OCI-LY7 (cell line): ENCODE measurements at regions not wholly inside any gene's neighbourhood (a gene's known extent, or its start where the extent isn't known, plus 50 kb on each side); places are given as distances from the start of the nearest gene placed in this dataset.

Source experiments
- BruUV-seq: library from RNA; stranded (reverse); fragments of 400-500 nt; replicated peaks from 2 replicates; lab custom pipeline; 2021; lab: Mats Ljungman, UMichigan
- CTCF ChIA-PET: fragments of 300-600 bp; sonication (Branson Sonifier 250); formaldehyde crosslinking; loops from one replicate; lab custom pipeline; 2022; ENCODE audit warnings: antibody characterized with exemption; ENCODE audit not compliant: unreplicated experiment; lab: Charles Lee
- POLR2A ChIA-PET: fragments of 300-600 bp; sonication (Branson Sonifier 250); formaldehyde crosslinking; loops from one replicate; lab custom pipeline; 2022; ENCODE audit warnings: antibody characterized with exemption; lab: Charles Lee
- DNase-seq: peaks from one replicate; pipeline ENCODE4 v3.0.0-alpha.2; 2015; ENCODE audit warnings: low spot score
- H2AFZ ChIP-seq: fragments of 200-600 bp; sonication (generic), shearing (Covaris generic); 2 replicates; pipeline ENCODE4 v1.6.1; 2014; ENCODE audit warnings: mild to moderate bottlenecking, antibody characterized with exemption, low read length, moderate library complexity
- H3K27ac ChIP-seq: fragments of 200-600 bp; sonication (generic); 2 replicates; pipeline ENCODE4 v1.5.1; 2014; ENCODE audit warnings: mixed run types, low read depth, mild to moderate bottlenecking, moderate library complexity, low read length, inconsistent platforms; ENCODE audit not compliant: poor library complexity, severe bottlenecking
- H3K36me3 ChIP-seq: fragments of 200-600 bp; sonication (generic); 2 replicates; pipeline ENCODE4 v1.6.1; 2014; ENCODE audit warnings: mild to moderate bottlenecking, antibody characterized with exemption, low read length, moderate library complexity, mixed read lengths; ENCODE audit not compliant: insufficient read depth
- H3K4me1 ChIP-seq: fragments of 200-600 bp; sonication (generic); 2 replicates; pipeline ENCODE4 v1.5.1; 2014; ENCODE audit warnings: mild to moderate bottlenecking, low read length; ENCODE audit not compliant: insufficient read depth, poor library complexity, severe bottlenecking
- H3K4me2 ChIP-seq: fragments of 200-600 bp; sonication (generic); 2 replicates; pipeline ENCODE4 v1.6.1; 2014; ENCODE audit warnings: mild to moderate bottlenecking, low read length
- H3K4me3 ChIP-seq: fragments of 200-600 bp; sonication (generic); 2 replicates; pipeline ENCODE4 v1.5.1; 2014; ENCODE audit warnings: mild to moderate bottlenecking, low read depth, low read length; ENCODE audit not compliant: poor library complexity, severe bottlenecking
- H3K79me2 ChIP-seq: fragments of 200-600 bp; sonication (generic); 2 replicates; pipeline ENCODE4 v1.6.1; 2016; ENCODE audit warnings: low read depth, mild to moderate bottlenecking, low read length, moderate library complexity, mixed read lengths; ENCODE audit not compliant: insufficient read depth
- H3K9me2 ChIP-seq: fragments of 200-600 bp; sonication (generic); 2 replicates; pipeline ENCODE4 v1.6.1; 2016; ENCODE audit warnings: mild to moderate bottlenecking, low read length, mixed read lengths; ENCODE audit not compliant: insufficient read depth
- H3K9me3 ChIP-seq: fragments of 200-600 bp; sonication (generic); 2 replicates; pipeline ENCODE4 v1.6.1; 2014; ENCODE audit warnings: mild to moderate bottlenecking, mixed run types, low read length, mixed read lengths
- H4K20me1 ChIP-seq: fragments of 200-600 bp; sonication (generic); 2 replicates; pipeline ENCODE4 v1.6.1; 2014; ENCODE audit warnings: mild to moderate bottlenecking, antibody characterized with exemption, low read length, moderate library complexity, mixed read lengths; ENCODE audit not compliant: insufficient read depth
- CTCF ChIP-seq: fragments of 200-600 bp; sonication (generic); conservative IDR thresholded peaks from 2 replicates; pipeline ENCODE4 v1.5.1; 2014; ENCODE audit warnings: mild to moderate bottlenecking, antibody characterized with exemption, low read length, moderate library complexity, mixed read lengths
- EZH2phosphoT487 ChIP-seq: fragments of 200-600 bp; sonication (generic); IDR thresholded peaks from 2 replicates; pipeline ENCODE4 v1.6.1; 2018; ENCODE audit warnings: low read depth, borderline replicate concordance, mild to moderate bottlenecking, mixed run types, antibody characterized with exemption, low read length, moderate library complexity, mixed read lengths
- intact Hi-C: fragments of 100-400 bp; cut with micrococcal nuclease; formaldehyde crosslinking; loops from one replicate; pipeline ENCODE4 v1.10.0; 2022; ENCODE audit not compliant: unreplicated experiment

GRCh38 chr5:39662945-39663344 is 238.2 kb upstream of the DAB2 start:
- no peaks in the 10 kb centered on the region for H3K4me1 ChIP-seq
- H3K4me2 ChIP-seq, result no peak overlapping the region
- H3K36me3 ChIP-seq, result no peaks in the 10 kb centered on the region
- TF ChIP-seq CTCF, result no peak
- TF ChIP-seq EZH2phosphoT487, result no peak
- DNase-seq, result no peak
- intact Hi-C loops, result no loop called here
- ChIA-PET POLR2A (interaction anchor here (0.6 to 0.9 kb wide), 2 partner anchors 8 to 172 kb away, joined by 4 to 5 read pairs; no protein-coding TSS in a partner anchor), CTCF (no interaction called here)
- 0 out of 2 replicates have a peak, but pooled peaks cover 3% of the 10 kb centered on the region for H3K9me2 ChIP-seq
- no peak overlapping the region for H3K27ac ChIP-seq
- H2AFZ ChIP-seq, result no peak overlapping the region
- no peaks in the 10 kb centered on the region for H3K9me3 ChIP-seq
- no peaks in the 10 kb centered on the region for H3K79me2 ChIP-seq
- no peak overlapping the region for H3K4me3 ChIP-seq
- no TSS peak for BruUV-seq
- no peaks in the 10 kb centered on the region for H4K20me1 ChIP-seq

DNA sequence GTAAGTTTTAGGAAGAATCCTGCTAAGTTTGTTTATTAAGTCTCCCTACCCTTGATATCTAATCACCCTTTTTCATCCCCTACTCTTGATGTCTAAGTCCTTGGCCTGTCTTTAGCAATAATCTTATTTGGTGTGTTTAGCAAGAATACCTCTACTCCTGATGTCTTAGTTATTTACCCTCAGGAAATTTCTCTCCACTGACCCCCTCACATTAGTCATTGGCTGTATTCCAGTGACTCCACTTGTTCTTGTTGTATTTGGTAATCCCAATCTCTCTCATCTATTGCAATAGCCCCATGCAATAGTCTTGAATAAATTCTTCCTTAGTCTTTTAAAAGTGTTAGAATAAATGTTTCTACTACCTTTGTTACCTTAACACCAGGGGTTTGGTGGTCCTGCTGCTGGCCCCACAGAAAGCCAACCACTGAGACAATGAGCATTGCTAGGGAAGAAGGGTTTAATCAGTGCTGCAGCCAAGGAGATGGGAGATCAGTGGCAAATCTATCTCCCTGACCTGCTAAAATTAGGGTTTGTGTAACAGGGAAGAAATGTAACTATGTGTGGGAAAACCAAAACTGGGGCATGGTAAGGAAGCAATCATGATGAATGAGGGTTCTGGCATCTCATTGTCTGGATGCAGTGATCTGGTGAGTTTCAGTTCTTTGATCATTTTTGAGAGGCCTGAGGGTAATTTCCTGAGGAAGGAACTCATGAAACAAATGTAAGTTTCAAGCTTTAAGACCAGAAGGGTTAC is 236.4 kb upstream of the DAB2 start:
- no peak overlapping the region for H3K4me3 ChIP-seq
- H3K79me2 ChIP-seq, result no peaks in the 10 kb centered on the region
- H3K4me2 ChIP-seq, result no peak overlapping the region
- TF ChIP-seq CTCF (no peak), EZH2phosphoT487 (no peak)
- ChIA-PET CTCF (no interaction called here), POLR2A (interaction anchor here (0.5 kb wide), 1 partner anchor 10 kb away, joined by 3 read pairs; no protein-coding TSS in a partner anchor)
- no peaks in the 10 kb centered on the region for H3K36me3 ChIP-seq
- BruUV-seq, result no TSS peak
- H3K9me2 ChIP-seq, result 0 out of 2 replicates have a peak, but pooled peaks cover 3% of the 10 kb centered on the region
- no peaks in the 10 kb centered on the region for H3K4me1 ChIP-seq
- no peak overlapping the region for H2AFZ ChIP-seq
- no peak for DNase-seq
- no peaks in the 10 kb centered on the region for H4K20me1 ChIP-seq
- H3K27ac ChIP-seq, result no peak overlapping the region
- intact Hi-C loops, result no loop called here
- no peaks in the 10 kb centered on the region for H3K9me3 ChIP-seq

- 0 out of 2 replicates have a peak, but pooled peaks cover 7% of the 10 kb centered on the region for H3K9me2 ChIP-seq
- intact Hi-C loops, result no loop called here
Observed at GRCh38 chr5:39660020-39660419, 235.2 kb upstream of the DAB2 start.

More at GRCh38 chr5:39660020-39660419, 235.2 kb upstream of the DAB2 start:
- ChIA-PET POLR2A (no interaction called here), CTCF (no interaction called here)
- BruUV-seq, result no TSS peak
- no peaks in the 10 kb centered on the region for H3K9me3 ChIP-seq
- H3K36me3 ChIP-seq, result no peaks in the 10 kb centered on the region
- no peaks in the 10 kb centered on the region for H4K20me1 ChIP-seq
- DNase-seq, result no peak
- H3K79me2 ChIP-seq, result no peaks in the 10 kb centered on the region
- H3K4me3 ChIP-seq, result no peak overlapping the region
- no peak overlapping the region for H2AFZ ChIP-seq
- no peak overlapping the region for H3K27ac ChIP-seq
- TF ChIP-seq CTCF (no peak), EZH2phosphoT487 (no peak)
- H3K4me2 ChIP-seq, result no peak overlapping the region
- no peaks in the 10 kb centered on the region for H3K4me1 ChIP-seq
